Stomach (tissue), 4 donors: ENCODE measurements at regions not wholly inside any gene's neighbourhood (a gene's known extent, or its start where the extent isn't known, plus 50 kb on each side); places are given as distances from the start of the nearest gene placed in this dataset.

ENCODE experiments used
- EP300 ChIP-seq: sonication (generic); formaldehyde crosslinking; IDR thresholded peaks from one replicate; pipeline ENCODE4 v1.6.1; 2017; ENCODE audit warnings: antibody characterized with exemption
- POLR2A ChIP-seq, 4 donors: fragments of 450-650 bp; IDR thresholded peaks; one replicate each; pipeline ENCODE4 v1.6.1; 2016; ENCODE audit warnings: antibody characterized with exemption in 4 of 4, control low read depth in 2 of 4, mild to moderate bottlenecking in 1 of 4, moderate library complexity in 1 of 4
- POLR2AphosphoS5 ChIP-seq, 3 donors: sonication (generic); formaldehyde crosslinking; IDR thresholded peaks; one replicate each; pipeline ENCODE4 v1.6.1; 2016; ENCODE audit warnings: antibody characterized with exemption in 3 of 3
- TF ChIP-seq, protein P1 (sequence below), 7 experiments: fragments of 450-650 bp in 4 of 7; fragments of 200-600 bp in 3 of 7; sonication (generic) in 3 of 7; IDR thresholded peaks; one replicate each; pipeline ENCODE4 v1.5.1; 2016 to 2019; ENCODE audit warnings: antibody characterized with exemption in 7 of 7, control low read depth in 2 of 7, mild to moderate bottlenecking in 1 of 7

DNA sequence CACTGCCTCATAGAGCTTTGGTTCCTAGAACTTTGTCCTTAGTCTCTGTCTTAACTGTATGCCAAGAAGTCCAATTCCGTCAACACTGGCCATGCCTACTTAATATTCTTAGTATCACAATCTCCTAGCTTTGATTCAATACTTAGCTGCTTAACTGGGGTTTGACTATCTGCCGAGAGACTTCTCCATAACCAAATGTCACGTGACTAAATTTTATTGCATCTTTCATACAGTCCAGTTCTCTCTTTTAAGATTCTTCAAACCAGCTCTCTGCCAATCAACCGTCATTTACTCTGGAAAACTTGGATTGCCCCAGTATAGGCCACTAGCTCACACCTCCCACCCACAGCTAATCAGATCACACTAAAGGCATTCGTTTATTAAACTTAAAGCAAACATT is 122.8 kb downstream of the ATXN7L3B start:
- TF ChIP-seq, protein P1, sequence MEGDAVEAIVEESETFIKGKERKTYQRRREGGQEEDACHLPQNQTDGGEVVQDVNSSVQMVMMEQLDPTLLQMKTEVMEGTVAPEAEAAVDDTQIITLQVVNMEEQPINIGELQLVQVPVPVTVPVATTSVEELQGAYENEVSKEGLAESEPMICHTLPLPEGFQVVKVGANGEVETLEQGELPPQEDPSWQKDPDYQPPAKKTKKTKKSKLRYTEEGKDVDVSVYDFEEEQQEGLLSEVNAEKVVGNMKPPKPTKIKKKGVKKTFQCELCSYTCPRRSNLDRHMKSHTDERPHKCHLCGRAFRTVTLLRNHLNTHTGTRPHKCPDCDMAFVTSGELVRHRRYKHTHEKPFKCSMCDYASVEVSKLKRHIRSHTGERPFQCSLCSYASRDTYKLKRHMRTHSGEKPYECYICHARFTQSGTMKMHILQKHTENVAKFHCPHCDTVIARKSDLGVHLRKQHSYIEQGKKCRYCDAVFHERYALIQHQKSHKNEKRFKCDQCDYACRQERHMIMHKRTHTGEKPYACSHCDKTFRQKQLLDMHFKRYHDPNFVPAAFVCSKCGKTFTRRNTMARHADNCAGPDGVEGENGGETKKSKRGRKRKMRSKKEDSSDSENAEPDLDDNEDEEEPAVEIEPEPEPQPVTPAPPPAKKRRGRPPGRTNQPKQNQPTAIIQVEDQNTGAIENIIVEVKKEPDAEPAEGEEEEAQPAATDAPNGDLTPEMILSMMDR (IDR thresholded peaks at IDR 0.05) = no peak
- no peak for TF ChIP-seq POLR2A (IDR thresholded peaks at IDR 0.05)
- TF ChIP-seq EP300 = no peak
- TF ChIP-seq POLR2AphosphoS5 (IDR thresholded peaks at IDR 0.05) = no peak
